ENCODE measurements at regions not wholly inside any gene's neighbourhood (a gene's known extent, or its start where the extent isn't known, plus 50 kb on each side); places are given as distances from the start of the nearest gene placed in this dataset.

DNA sequence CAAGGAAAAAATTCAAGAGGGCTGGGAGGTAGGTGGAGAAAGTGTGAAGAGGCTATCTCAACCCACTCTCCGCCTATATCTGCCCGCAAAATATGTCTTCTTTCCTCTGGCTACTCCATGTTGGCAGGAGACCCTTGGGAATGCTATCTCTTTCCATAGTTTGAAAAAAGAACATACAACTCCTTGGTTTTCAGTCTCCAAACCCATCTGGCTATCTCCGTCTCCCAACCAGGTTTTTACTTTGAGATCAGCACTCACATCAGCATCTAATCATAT lies 109.9 kb upstream of the IFNE start:
- TF ChIP-seq CTCF (IDR thresholded peaks at IDR 0.05) (no peak), POLR2A (IDR thresholded peaks at IDR 0.05) (no peak)
